DMS153 treated with DMSO at 0.1 percent for 48 hours (cell line): ENCODE measurements at regions not wholly inside any gene's neighbourhood (a gene's known extent, or its start where the extent isn't known, plus 50 kb on each side); places are given as distances from the start of the nearest gene placed in this dataset.

Source experiments
- DNase-seq: peaks from one replicate; lab custom pipeline; 2025; ENCODE audit not compliant: unreplicated experiment; lab: John Stamatoyannopoulos, UW

GRCh38 chr1:221414772-221415539 is 326.9 kb downstream of the DUSP10 start:
- DNase-seq: no peak

DNA sequence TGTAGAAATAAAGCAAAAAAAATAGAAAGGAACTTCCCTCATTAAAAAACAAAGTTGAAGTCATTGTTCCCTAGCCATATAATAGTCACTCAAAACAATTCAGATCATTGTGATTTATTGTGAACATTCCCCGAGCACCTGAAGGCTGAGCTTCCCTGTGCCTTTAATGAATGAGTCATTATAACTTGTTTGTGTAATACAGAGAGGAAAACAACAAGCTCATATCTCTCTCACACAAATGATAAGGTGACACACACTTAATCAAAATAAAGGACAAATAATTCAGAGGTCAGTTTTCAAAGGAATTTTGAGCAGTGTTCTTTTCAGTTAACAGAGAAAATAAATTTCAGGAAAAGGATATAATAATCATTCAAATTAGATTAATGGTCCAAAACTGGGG is 326.2 kb downstream of the DUSP10 start:
- no peak for DNase-seq

- DNase-seq: no peak
These were observed 325.7 kb downstream of the DUSP10 start for GRCh38 chr1:221416142-221416541.

DNA sequence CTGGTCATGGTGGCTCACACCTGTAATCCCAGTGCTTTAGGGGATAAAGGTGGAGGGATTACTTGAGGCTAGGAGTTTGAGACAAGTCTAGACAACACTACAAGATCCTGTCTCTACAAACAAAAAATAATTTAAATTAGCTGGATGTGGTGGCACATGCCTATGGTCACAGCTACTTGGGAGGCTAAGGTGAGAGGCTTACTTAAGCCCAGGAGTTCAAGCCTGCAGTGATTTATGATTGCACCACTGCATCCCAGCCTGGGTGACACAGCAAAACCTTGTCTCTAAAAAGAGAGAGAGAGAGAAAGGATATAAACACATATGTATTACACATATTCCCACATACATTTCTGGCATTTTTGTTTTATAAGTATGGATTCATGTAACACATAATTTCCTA is 325.2 kb downstream of the DUSP10 start:
- no peak for DNase-seq

DNA sequence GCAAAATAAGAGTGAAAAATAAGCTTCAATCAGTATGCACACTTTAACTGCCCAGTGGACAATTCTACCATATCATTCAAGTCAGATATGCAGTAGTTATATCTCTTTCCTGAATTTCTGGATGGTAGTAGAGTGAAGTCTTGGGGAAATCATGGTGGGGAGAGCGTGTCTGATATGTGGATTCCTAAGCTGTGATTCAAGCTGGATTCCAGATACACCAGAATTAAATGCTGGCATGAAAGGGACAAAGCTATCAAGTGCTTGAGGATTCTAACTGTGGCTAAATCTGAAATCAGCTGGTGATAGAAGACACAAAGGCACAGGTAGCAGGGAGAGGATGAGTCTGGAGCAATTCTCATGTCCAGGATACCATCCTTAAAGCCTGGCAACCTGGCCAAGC is 323.5 kb downstream of the DUSP10 start:
- no peak for DNase-seq

GRCh38 chr1:221419513-221420095 is 322.3 kb downstream of the DUSP10 start:
- DNase-seq: no peak

GRCh38 chr1:221429264-221429663 is 312.6 kb downstream of the DUSP10 start:
- DNase-seq: no peak

DNA sequence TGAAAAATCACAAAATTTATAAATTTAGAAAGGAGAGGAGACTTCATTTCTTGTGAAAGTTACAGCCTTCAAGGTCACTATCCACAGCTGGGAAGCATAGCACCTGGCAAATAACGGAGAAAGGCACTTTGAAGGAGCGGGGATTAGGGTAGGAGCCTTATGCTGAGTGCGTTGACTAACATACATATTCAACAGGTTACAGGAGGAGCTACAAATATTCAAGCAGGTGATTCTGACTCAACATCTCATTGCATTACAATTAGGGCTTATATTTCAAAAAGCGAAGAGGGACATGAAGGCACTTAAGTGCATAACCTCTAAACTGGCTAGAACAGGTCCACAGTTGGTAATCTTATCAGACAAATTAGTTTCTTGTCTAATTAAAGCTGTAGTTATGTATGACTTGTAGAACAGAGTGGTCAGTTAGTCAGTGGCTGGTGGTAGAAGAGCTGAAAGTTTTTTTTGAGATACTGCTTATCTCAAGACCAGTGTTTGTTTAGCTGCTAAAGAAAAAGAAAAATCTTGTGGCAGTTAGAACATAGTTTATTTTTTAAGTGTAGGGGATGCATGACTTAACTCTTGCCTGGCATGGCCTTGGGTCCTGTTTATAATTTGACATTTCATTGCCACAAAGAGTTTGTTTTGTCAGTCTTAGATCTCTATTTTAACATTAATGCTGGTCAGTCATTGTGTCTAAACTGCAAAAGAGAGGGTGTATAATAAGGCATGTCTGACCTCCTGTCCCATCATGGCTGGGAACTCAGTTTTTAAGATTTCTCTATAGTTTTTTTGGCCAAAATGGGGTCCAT is 311.5 kb downstream of the DUSP10 start:
- DNase-seq: no peak

- DNase-seq: no peak
These were observed 310.7 kb downstream of the DUSP10 start for GRCh38 chr1:221431068-221431651.

- DNase-seq: no peak
These were observed 309.9 kb downstream of the DUSP10 start for GRCh38 chr1:221431961-221432360.

DNA sequence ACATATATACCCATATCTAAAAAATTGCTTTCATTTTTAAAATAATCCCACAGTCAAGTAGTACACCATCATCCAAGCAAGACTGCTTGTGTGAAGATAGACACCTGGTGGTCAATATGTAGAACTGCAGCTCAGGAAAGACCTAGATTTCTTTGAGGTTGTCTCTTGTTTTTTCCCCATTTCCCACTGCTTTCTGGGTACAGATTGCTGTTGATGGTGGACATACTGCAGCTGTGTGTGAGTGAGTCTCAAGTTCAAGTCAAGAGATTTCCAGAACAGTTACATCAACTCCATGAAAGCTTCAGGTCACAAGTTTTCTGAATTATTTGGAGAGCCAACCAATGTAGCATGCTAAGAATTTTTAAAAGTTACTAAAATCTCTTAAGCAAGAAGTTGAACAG is 306.4 kb downstream of the DUSP10 start:
- peak; percentile 55 for DNase-seq

DNA sequence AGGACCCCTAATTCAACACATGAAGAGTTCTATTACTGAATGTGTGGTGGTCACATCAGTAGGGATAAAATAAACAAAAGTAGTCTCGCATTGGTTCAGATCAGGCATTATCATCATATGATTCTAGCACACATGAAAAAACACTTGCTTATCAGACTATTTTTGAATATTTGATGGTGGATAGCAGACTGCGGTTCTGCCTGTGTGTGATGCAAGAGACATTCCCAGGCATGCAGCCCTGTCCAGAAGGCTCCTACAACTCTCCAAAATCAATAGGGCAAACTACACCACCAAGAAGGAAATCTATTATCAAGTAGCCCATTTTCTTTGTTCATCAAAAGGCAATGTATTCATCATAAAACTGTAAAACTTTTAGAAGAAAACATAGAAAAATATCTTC is 304.7 kb downstream of the DUSP10 start:
- DNase-seq: no peak

DNA sequence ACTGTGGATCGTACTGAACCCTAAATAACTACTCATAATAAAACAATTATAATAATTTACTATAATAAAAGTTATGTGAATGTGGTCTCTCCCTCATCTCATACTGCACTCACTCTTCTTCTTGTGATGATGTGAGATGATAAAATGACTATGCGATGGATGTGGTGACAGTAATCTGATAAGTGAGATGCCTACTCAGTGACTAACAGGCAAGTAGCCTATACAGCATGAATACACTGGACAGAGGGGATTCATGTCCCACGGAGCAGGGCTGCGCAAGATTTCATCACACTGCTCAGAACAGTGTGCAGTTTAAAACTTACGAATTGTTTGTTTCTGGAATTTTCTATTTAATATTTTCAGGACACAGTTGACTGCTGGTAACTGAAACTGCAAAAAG is 304.0 kb downstream of the DUSP10 start:
- DNase-seq: no peak

DNA sequence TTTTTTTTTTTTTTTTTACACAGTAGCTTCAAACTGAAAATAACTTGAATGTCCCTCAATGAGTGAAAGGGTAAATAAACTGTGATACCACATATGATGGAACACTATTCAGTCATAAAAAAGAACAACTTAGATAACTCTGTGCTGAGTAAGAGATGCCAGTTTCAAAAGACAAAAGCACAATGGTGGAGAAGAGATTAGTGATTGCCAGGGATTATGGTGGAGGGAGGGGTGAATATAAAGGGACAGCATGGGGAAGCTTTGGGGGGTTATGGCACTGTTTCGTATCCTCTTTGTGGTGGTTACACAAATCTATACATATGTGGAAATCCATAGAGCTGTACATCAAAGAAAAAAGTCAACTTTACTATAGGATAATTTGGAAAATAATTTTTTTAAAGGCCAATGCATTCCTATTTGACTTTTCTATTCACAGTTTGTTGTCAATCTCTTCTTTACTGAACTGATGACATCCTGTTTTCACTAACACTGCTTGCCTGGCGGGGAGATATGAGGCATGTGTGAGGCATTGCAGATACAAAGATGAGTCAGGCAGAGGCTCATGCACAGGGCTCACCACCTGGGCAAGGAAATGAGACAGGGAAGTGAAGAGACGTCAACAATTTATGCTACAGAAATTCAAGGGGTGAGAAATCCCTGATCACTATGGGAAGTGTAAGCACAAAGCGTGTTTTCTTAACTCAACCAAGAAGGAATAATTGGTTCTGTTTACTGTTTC is 302.7 kb downstream of the DUSP10 start:
- DNase-seq: no peak

- DNase-seq: no peak
These were observed 302.0 kb downstream of the DUSP10 start for GRCh38 chr1:221439747-221440501.

GRCh38 chr1:221440658-221441057 is 301.2 kb downstream of the DUSP10 start:
- DNase-seq: no peak

DNA sequence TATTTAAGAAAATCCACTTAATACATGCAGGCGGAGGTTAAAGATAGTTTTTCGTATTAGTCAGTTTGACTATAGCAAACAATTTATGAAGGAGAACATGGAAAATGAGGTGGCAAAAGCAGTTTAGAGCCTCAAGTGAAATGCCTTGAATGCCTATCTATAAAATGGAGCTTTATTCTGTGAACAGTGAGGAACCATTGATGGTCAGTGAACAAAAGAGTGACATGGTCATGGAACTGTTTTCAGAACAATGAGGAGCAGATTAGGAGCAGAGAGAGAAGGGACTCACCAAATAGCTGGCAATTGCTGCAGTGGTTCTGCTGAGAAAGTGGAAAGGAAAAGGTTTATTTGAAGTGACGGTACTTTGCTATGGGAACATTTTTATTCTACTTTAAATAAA is 299.8 kb downstream of the DUSP10 start:
- DNase-seq: no peak

DNA sequence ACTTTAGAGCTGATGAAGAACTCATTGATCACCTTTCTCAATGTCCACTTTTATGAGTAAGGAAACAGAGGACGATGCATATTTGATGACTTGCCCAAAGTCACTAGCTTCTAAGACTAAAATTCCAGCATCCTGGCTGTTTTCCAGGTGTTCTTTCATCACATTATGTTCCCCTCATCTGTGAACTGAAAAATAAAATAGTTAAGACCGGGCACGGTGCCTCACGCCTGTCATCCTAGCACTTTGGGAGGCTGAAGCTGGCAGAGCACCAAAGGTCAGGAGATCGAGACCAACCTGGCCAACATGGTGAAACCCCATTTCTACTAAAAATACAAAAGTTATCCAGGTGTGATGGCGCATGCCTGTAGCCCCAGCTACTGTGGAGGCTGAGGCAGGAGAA is 297.5 kb downstream of the DUSP10 start:
- no peak for DNase-seq

DNA sequence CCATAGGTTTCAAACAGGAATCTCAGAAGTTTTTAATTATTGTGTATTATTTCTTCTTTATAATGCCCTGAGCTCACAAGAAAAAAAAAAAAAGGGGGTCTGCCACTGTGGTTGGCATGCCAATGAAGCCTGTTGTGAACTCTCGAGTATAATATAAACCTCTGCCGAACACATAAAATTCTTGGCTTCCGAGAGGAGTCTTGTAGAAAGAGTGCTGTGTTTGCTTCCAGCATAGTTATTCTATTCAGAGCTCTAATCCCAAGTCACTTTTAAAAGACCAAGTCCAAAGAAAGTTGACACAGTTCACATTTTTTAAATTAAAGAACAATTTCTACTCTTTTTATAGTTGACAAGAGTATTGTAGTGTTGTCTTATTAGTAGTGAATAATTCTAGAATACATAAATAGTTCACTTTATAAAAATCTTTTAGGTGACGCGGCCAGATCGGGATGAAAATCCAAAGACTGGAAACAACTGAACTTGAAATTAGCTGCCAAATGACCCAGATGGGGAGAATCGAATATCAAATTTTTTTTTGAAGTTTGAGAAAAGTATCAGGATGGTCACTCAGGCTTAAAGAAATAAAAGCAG is 293.2 kb downstream of the DUSP10 start:
- no peak for DNase-seq

DNA sequence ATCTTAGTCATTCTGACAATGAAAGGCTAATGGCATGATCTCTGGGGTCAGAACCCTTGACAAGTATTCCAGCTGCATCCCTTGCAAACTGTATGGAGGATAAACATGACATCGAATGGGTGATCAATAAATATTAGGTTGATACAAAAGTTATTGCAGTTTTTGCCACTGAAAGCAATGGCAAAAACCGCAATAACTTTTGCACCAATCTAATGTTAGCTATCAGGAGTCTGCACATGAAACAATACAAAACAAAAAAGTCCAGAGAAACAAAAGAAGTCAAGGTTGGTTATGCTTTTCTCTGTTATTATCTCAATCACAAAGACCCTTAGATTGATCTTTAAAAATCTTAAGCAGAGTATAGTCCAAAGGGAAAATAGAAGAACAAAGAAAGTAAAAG is 292.7 kb downstream of the DUSP10 start:
- no peak for DNase-seq
